ENCODE measurements at regions not wholly inside any gene's neighbourhood (a gene's known extent, or its start where the extent isn't known, plus 50 kb on each side); places are given as distances from the start of the nearest gene placed in this dataset.

- no peak for DNase-seq
- H3K9me3 ChIP-seq (ENCODE audit: control insufficient read depth in 2 of 3, insufficient read depth in 1 of 3, low read length in 3 of 3), result no peaks in the 10 kb centered on the region
- H3K27me3 ChIP-seq (ENCODE audit: control insufficient read depth, insufficient read depth, low read length), result no peaks in the 10 kb centered on the region
- H3K9ac ChIP-seq (ENCODE audit: low read length in 3 of 3), result no peak overlapping the region
- no peak for TF ChIP-seq CTCF (IDR thresholded peaks at IDR 0.05; ENCODE audit: borderline replicate concordance, extremely low read depth, insufficient read depth)
- H3K36me3 ChIP-seq (ENCODE audit: control insufficient read depth in 2 of 3, insufficient read depth in 3 of 3, low read length in 3 of 3), result no peaks in the 10 kb centered on the region
- intact Hi-C loops (cut with DNase I), result no loop called here
- no peak for FAIRE-seq
- no peak overlapping the region for H3K4me3 ChIP-seq (ENCODE audit: low read length in 3 of 3)
- no peak overlapping the region for H3K27ac ChIP-seq (ENCODE audit: low read depth in 2 of 2, low read length in 2 of 2)
- H3K4me1 ChIP-seq (ENCODE audit: control insufficient read depth in 2 of 3, insufficient read depth in 2 of 3, low read depth in 1 of 3, low read length in 3 of 3), result no peaks in the 10 kb centered on the region
These were observed 257.9 kb downstream of the SUCLG1 start for GRCh38 chr2:84201158-84201557.

GRCh38 chr2:84197901-84198300, 261.2 kb downstream of the SUCLG1 start:
- no peak for FAIRE-seq

GRCh38 chr2:84194949-84195644, 264.0 kb downstream of the SUCLG1 start:
- peak in 4 of 5 donors; percentile 36 to 64 (median 46) for DNase-seq
- FAIRE-seq, result no peak
- Histone ChIP-seq H3K9me3 (ENCODE audit: control insufficient read depth in 2 of 3, insufficient read depth in 1 of 3, low read length in 3 of 3) (no peaks in the 10 kb centered on the region), H3K4me3 (ENCODE audit: low read length in 3 of 3) (no peak overlapping the region), H3K27me3 (ENCODE audit: control insufficient read depth, insufficient read depth, low read length) (no peaks in the 10 kb centered on the region), H3K36me3 (ENCODE audit: control insufficient read depth in 2 of 3, insufficient read depth in 3 of 3, low read length in 3 of 3) (no peaks in the 10 kb centered on the region), H3K9ac (ENCODE audit: low read length in 3 of 3) (no peak overlapping the region), H3K27ac (ENCODE audit: low read depth in 2 of 2, low read length in 2 of 2) (no peak overlapping the region), H3K4me1 (ENCODE audit: control insufficient read depth in 2 of 3, insufficient read depth in 2 of 3, low read depth in 1 of 3, low read length in 3 of 3) (no peaks in the 10 kb centered on the region)
- no peak for TF ChIP-seq CTCF (IDR thresholded peaks at IDR 0.05; ENCODE audit: borderline replicate concordance, extremely low read depth, insufficient read depth)
- intact Hi-C loops (cut with DNase I), result no loop called here

More at GRCh38 chr2:84197901-84198300, 261.2 kb downstream of the SUCLG1 start:
- Histone ChIP-seq H3K4me3 (ENCODE audit: low read length in 3 of 3) (no peak overlapping the region), H3K4me1 (ENCODE audit: control insufficient read depth in 2 of 3, insufficient read depth in 2 of 3, low read depth in 1 of 3, low read length in 3 of 3) (no peaks in the 10 kb centered on the region), H3K9me3 (ENCODE audit: control insufficient read depth in 2 of 3, insufficient read depth in 1 of 3, low read length in 3 of 3) (no peaks in the 10 kb centered on the region), H3K27me3 (ENCODE audit: control insufficient read depth, insufficient read depth, low read length) (no peaks in the 10 kb centered on the region), H3K9ac (ENCODE audit: low read length in 3 of 3) (no peak overlapping the region), H3K36me3 (ENCODE audit: control insufficient read depth in 2 of 3, insufficient read depth in 3 of 3, low read length in 3 of 3) (no peaks in the 10 kb centered on the region), H3K27ac (ENCODE audit: low read depth in 2 of 2, low read length in 2 of 2) (no peak overlapping the region)
- no peak for TF ChIP-seq CTCF (IDR thresholded peaks at IDR 0.05; ENCODE audit: borderline replicate concordance, extremely low read depth, insufficient read depth)
- DNase-seq, result no peak
- intact Hi-C loops (cut with DNase I), result no loop called here

GRCh38 chr2:84194181-84194580, 264.9 kb downstream of the SUCLG1 start:
- DNase-seq, result no peak
- H3K9me3 ChIP-seq (ENCODE audit: control insufficient read depth in 2 of 3, insufficient read depth in 1 of 3, low read length in 3 of 3), result no peaks in the 10 kb centered on the region
- H3K36me3 ChIP-seq (ENCODE audit: control insufficient read depth in 2 of 3, insufficient read depth in 3 of 3, low read length in 3 of 3), result no peaks in the 10 kb centered on the region
- TF ChIP-seq CTCF (IDR thresholded peaks at IDR 0.05; ENCODE audit: borderline replicate concordance, extremely low read depth, insufficient read depth), result no peak
- no peak overlapping the region for H3K4me3 ChIP-seq (ENCODE audit: low read length in 3 of 3)
- intact Hi-C loops (cut with DNase I), result no loop called here
- H3K27ac ChIP-seq (ENCODE audit: low read depth in 2 of 2, low read length in 2 of 2), result no peak overlapping the region
- no peaks in the 10 kb centered on the region for H3K4me1 ChIP-seq (ENCODE audit: control insufficient read depth in 2 of 3, insufficient read depth in 2 of 3, low read depth in 1 of 3, low read length in 3 of 3)
- no peaks in the 10 kb centered on the region for H3K27me3 ChIP-seq (ENCODE audit: control insufficient read depth, insufficient read depth, low read length)
- no peak for FAIRE-seq
- no peak overlapping the region for H3K9ac ChIP-seq (ENCODE audit: low read length in 3 of 3)
